AG04450 (cell line): ENCODE measurements at regions not wholly inside any gene's neighbourhood (a gene's known extent, or its start where the extent isn't known, plus 50 kb on each side); places are given as distances from the start of the nearest gene placed in this dataset.

Experiments
- CTCF ChIA-PET: fragments of 300-600, 350-600 bp; formaldehyde crosslinking; extraction: SDS; loops from one replicate; lab custom pipeline; 2022; ENCODE audit warnings: antibody characterized with exemption, inconsistent platforms; lab: Charles Lee
- POLR2A ChIA-PET: fragments of 350-600 bp; formaldehyde crosslinking; extraction: SDS; loops from one replicate; lab custom pipeline; 2021; ENCODE audit warnings: antibody characterized with exemption, inconsistent platforms; lab: Yijun Ruan, JAX
- DNase-seq: peaks from one replicate; pipeline ENCODE4 v3.0.0-alpha.2; 2011; ENCODE audit warnings: low read depth, low spot score
- H3K27ac ChIP-seq: one replicate; pipeline ENCODE4 v1.5.1; 2012; ENCODE audit warnings: low read depth, low read length, control low read depth
- H3K27me3 ChIP-seq: one replicate; pipeline ENCODE4 v1.6.0; 2012; ENCODE audit warnings: low read length; ENCODE audit not compliant: control insufficient read depth, insufficient read depth
- H3K4me3 ChIP-seq: 2 replicates; pipeline ENCODE4 v1.5.1; 2011; ENCODE audit warnings: mild to moderate bottlenecking, low read depth, low read length, control low read depth
- H3K9me3 ChIP-seq: 2 replicates; pipeline ENCODE4 v1.5.1; 2012; ENCODE audit warnings: low read length; ENCODE audit not compliant: control insufficient read depth, insufficient read depth
- CTCF ChIP-seq: IDR thresholded peaks from 2 replicates; pipeline ENCODE4 v1.5.1; 2011; ENCODE audit warnings: low read depth, low read length, control low read depth, inconsistent platforms

- H3K27me3 ChIP-seq: peaks cover 18% of the 10 kb centered on the region
- peaks cover 34% of the 10 kb centered on the region for H3K9me3 ChIP-seq
- POLR2A ChIA-PET: no interaction called here
- TF ChIP-seq CTCF: no peak
- no peak overlapping the region for H3K4me3 ChIP-seq
- CTCF ChIA-PET: no interaction called here
- no peak overlapping the region for H3K27ac ChIP-seq
- DNase-seq: no peak
These were observed 86.9 kb upstream of the GPC1 start for GRCh38 chr2:240348522-240348921.

GRCh38 chr2:240349133-240350005, 86.1 kb upstream of the GPC1 start:
- Histone ChIP-seq H3K4me3 (no peak overlapping the region), H3K27me3 (peaks cover 18% of the 10 kb centered on the region), H3K9me3 (peaks cover 34% of the 10 kb centered on the region), H3K27ac (no peak overlapping the region)
- no peak for DNase-seq
- ChIA-PET POLR2A (no interaction called here), CTCF (no interaction called here)
- no peak for TF ChIP-seq CTCF

- Histone ChIP-seq H3K9me3 (peaks cover 29% of the 10 kb centered on the region), H3K4me3 (no peak overlapping the region), H3K27me3 (peaks cover 18% of the 10 kb centered on the region), H3K27ac (no peak overlapping the region)
- POLR2A ChIA-PET: no interaction called here
- CTCF ChIA-PET: no interaction called here
- no peak for DNase-seq
- TF ChIP-seq CTCF: no peak
These were observed 85.5 kb upstream of the GPC1 start for GRCh38 chr2:240350006-240350355.

GRCh38 chr2:240350696-240351087, 84.8 kb upstream of the GPC1 start:
- TF ChIP-seq CTCF: no peak
- no peak for DNase-seq
- H3K27ac ChIP-seq: no peak overlapping the region
- ChIA-PET CTCF (no interaction called here), POLR2A (no interaction called here)
- peaks cover 22% of the 10 kb centered on the region for H3K9me3 ChIP-seq
- H3K27me3 ChIP-seq: peaks cover 18% of the 10 kb centered on the region
- no peak overlapping the region for H3K4me3 ChIP-seq

- Histone ChIP-seq H3K9me3 (peaks cover 17% of the 10 kb centered on the region), H3K27ac (no peak overlapping the region), H3K27me3 (peaks cover 18% of the 10 kb centered on the region), H3K4me3 (no peak overlapping the region)
- no peak for DNase-seq
- no peak for TF ChIP-seq CTCF
- POLR2A ChIA-PET: no interaction called here
- CTCF ChIA-PET: no interaction called here
These were observed 84.2 kb upstream of the GPC1 start for GRCh38 chr2:240351088-240351741.
